D721Med (cell line): ENCODE measurements at regions not wholly inside any gene's neighbourhood (a gene's known extent, or its start where the extent isn't known, plus 50 kb on each side); places are given as distances from the start of the nearest gene placed in this dataset.

Source experiments
- DNase-seq: peaks from one replicate; pipeline ENCODE4 v3.0.0; 2011; ENCODE audit warnings: low spot score; ENCODE audit not compliant: insufficient read length
- FAIRE-seq: peaks from 2 replicates; lab custom pipeline; 2011; peaks lifted over from hg19 to GRCh38; lab: Jason Lieb, UNC
- TF ChIP-seq, protein P1 (sequence below): IDR thresholded peaks from 2 replicates; pipeline ENCODE4 v1.5.1; 2012; ENCODE audit warnings: mild to moderate bottlenecking, control low read depth; ENCODE audit not compliant: insufficient read depth; ENCODE audit errors: missing control alignments

DNA sequence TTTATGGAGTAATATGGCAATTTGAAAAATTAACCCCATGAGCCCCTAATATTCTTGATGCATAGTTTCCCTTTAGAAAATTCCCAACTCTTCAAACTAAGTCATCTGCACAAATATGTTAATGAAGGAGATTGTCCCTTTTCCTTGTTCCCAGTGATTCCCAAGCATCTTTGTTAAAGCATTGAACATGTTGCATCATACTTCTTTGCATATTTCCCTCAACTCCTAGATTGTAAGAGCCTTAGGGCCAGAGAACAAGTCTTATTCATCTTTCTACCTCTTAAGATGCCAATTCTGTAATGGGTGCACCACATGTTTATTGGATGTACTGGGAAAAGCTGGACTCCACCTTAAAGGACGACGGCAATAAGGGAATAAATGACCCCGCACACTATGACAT lies 223.4 kb downstream of the PLK2 start:
- TF ChIP-seq, protein P1, sequence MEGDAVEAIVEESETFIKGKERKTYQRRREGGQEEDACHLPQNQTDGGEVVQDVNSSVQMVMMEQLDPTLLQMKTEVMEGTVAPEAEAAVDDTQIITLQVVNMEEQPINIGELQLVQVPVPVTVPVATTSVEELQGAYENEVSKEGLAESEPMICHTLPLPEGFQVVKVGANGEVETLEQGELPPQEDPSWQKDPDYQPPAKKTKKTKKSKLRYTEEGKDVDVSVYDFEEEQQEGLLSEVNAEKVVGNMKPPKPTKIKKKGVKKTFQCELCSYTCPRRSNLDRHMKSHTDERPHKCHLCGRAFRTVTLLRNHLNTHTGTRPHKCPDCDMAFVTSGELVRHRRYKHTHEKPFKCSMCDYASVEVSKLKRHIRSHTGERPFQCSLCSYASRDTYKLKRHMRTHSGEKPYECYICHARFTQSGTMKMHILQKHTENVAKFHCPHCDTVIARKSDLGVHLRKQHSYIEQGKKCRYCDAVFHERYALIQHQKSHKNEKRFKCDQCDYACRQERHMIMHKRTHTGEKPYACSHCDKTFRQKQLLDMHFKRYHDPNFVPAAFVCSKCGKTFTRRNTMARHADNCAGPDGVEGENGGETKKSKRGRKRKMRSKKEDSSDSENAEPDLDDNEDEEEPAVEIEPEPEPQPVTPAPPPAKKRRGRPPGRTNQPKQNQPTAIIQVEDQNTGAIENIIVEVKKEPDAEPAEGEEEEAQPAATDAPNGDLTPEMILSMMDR = no peak
- FAIRE-seq (no peak), DNase-seq (no peak)

- no peak for DNase-seq
- TF ChIP-seq, protein P1 = no peak
- no peak for FAIRE-seq
Measured at GRCh38 chr5:58235299-58235698, 224.6 kb downstream of the PLK2 start.

DNA sequence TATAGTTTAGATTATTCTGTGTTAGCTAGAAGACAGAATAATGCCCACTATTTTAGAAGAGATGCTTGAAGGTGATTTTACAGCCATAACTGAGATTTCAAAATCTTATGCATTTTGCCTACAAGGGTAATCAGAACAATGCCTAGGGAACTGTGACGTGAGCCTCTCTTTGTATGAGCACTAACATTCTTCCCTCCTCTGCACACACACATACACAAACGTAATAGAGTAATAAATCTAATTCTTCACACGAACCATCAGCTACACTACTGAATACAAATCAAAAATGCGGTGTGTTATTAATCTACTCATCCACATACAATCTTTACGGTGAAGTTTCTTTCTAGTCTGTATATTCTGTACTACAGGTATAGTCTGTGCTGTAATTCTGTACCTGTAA lies 227.8 kb downstream of the PLK2 start:
- DNase-seq (no peak), FAIRE-seq (no peak)
- TF ChIP-seq, protein P1 = no peak

DNA sequence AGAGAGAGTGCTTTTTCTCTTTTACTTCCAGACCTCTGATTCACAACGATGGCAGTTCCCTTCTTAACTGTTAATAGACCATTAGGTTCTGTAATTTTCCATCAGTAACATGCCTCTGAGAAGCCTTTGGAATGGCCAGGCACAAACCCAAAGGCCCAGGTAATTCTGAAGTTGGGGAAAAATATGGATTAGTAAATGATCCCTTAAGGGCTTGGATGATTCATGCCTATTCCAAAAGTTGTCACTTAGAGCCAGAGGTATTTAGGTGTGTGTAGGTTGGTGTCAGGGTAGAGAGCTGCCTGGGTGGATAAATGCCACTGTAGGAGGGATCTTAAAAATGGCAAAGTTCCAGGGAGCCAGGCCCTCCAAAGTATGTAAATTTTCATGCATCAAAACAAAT lies 228.8 kb downstream of the PLK2 start:
- DNase-seq (no peak), FAIRE-seq (no peak)
- TF ChIP-seq, protein P1 = no peak

DNA sequence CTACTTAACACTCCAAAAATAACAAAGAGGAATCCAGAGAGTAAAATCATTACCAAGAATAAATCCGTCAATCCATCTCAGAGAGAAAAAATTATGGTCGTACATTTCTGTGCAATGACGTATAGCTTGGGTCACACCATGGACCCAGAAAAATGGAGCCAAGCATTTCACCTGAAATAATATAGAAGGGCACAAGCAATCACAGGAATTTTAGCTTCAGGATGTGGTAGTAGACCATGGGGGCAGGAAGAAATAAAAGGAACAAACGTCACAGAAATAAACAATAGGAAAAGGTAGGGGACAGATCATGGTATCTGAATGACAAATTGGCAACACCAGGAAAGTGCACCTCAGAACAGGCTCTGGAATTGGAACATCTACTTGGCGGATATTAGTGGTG lies 231.0 kb downstream of the PLK2 start:
- no peak for DNase-seq
- TF ChIP-seq, protein P1 = no peak
- FAIRE-seq = no peak

- TF ChIP-seq, protein P1 = no peak
- FAIRE-seq = no peak
Measured at GRCh38 chr5:58227858-58228257, 232.0 kb downstream of the PLK2 start.

DNA sequence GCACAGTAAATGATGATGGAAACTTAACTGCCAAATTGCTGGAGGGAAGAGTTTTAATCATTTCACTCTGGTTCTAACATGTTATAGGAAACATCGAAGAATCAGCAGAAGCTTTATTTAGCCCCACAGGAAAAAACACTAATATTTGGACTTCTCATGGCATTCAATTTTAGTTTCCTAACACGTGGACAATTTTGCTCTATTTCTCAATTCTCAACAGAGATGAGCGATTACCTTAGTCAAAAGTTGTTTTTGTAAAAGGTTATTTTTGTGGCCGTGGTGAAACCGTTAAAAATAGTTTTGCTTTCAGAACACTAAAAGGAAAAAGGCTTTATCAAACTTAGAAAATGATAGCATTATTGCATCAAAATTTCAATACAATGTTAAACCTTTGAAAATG lies 235.2 kb downstream of the PLK2 start:
- TF ChIP-seq, protein P1 = no peak
- FAIRE-seq (peak; percentile 58), DNase-seq (no peak)

More at GRCh38 chr5:58227858-58228257, 232.0 kb downstream of the PLK2 start:
- no peak for DNase-seq
